ENCODE measurements at regions not wholly inside any gene's neighbourhood (a gene's known extent, or its start where the extent isn't known, plus 50 kb on each side); places are given as distances from the start of the nearest gene placed in this dataset.

- H3K27ac ChIP-seq (ENCODE audit: low read depth, low read length) = no peak overlapping the region
- H3K4me3 ChIP-seq (ENCODE audit: low read depth, low read length) = no peak overlapping the region
- H3K9ac ChIP-seq (ENCODE audit: low read depth, low read length) = no peak overlapping the region
- no peaks in the 10 kb centered on the region for H3K4me1 ChIP-seq (ENCODE audit: control insufficient read depth, insufficient read depth, low read length)
- no peaks in the 10 kb centered on the region for H3K36me3 ChIP-seq (ENCODE audit: control insufficient read depth, insufficient read depth, low read length)
- peaks cover 6% of the 10 kb centered on the region; the same call in 1 of the 2 replicates for H3K9me3 ChIP-seq (ENCODE audit: control insufficient read depth, insufficient read depth, low read length)
- no peaks in the 10 kb centered on the region for H3K27me3 ChIP-seq (ENCODE audit: control insufficient read depth, insufficient read depth, low read length)
Observed at GRCh38 chr5:100430268-100431195, 104.6 kb upstream of the FAM174A start.

GRCh38 chr5:100424787-100425186 lies 110.4 kb upstream of the FAM174A start:
- H3K27ac ChIP-seq (ENCODE audit: low read depth, low read length) = no peak overlapping the region
- peaks cover 24% of the 10 kb centered on the region for H3K9me3 ChIP-seq (ENCODE audit: control insufficient read depth, insufficient read depth, low read length)
- H3K4me1 ChIP-seq (ENCODE audit: control insufficient read depth, insufficient read depth, low read length) = no peaks in the 10 kb centered on the region
- H3K36me3 ChIP-seq (ENCODE audit: control insufficient read depth, insufficient read depth, low read length) = no peaks in the 10 kb centered on the region
- H3K27me3 ChIP-seq (ENCODE audit: control insufficient read depth, insufficient read depth, low read length) = no peaks in the 10 kb centered on the region
- no peak overlapping the region for H3K4me3 ChIP-seq (ENCODE audit: low read depth, low read length)
- no peak overlapping the region for H3K9ac ChIP-seq (ENCODE audit: low read depth, low read length)

GRCh38 chr5:100424017-100424416 lies 111.2 kb upstream of the FAM174A start:
- Histone ChIP-seq H3K27ac (ENCODE audit: low read depth, low read length) (no peak overlapping the region), H3K9me3 (ENCODE audit: control insufficient read depth, insufficient read depth, low read length) (peaks cover 24% of the 10 kb centered on the region), H3K36me3 (ENCODE audit: control insufficient read depth, insufficient read depth, low read length) (no peaks in the 10 kb centered on the region), H3K4me1 (ENCODE audit: control insufficient read depth, insufficient read depth, low read length) (no peaks in the 10 kb centered on the region), H3K4me3 (ENCODE audit: low read depth, low read length) (no peak overlapping the region), H3K27me3 (ENCODE audit: control insufficient read depth, insufficient read depth, low read length) (no peaks in the 10 kb centered on the region), H3K9ac (ENCODE audit: low read depth, low read length) (no peak overlapping the region)

GRCh38 chr5:100423330-100423729 lies 111.8 kb upstream of the FAM174A start:
- no peak overlapping the region for H3K4me3 ChIP-seq (ENCODE audit: low read depth, low read length)

GRCh38 chr5:100421360-100421759 lies 113.8 kb upstream of the FAM174A start:
- no peak overlapping the region for H3K27ac ChIP-seq (ENCODE audit: low read depth, low read length)
- H3K36me3 ChIP-seq (ENCODE audit: control insufficient read depth, insufficient read depth, low read length) = no peaks in the 10 kb centered on the region
- no peaks in the 10 kb centered on the region for H3K4me1 ChIP-seq (ENCODE audit: control insufficient read depth, insufficient read depth, low read length)
- H3K9ac ChIP-seq (ENCODE audit: low read depth, low read length) = no peak overlapping the region
- H3K27me3 ChIP-seq (ENCODE audit: control insufficient read depth, insufficient read depth, low read length) = no peaks in the 10 kb centered on the region
- no peak overlapping the region for H3K4me3 ChIP-seq (ENCODE audit: low read depth, low read length)
- H3K9me3 ChIP-seq (ENCODE audit: control insufficient read depth, insufficient read depth, low read length) = peaks cover 24% of the 10 kb centered on the region

More at GRCh38 chr5:100423330-100423729, 111.8 kb upstream of the FAM174A start:
- H3K36me3 ChIP-seq (ENCODE audit: control insufficient read depth, insufficient read depth, low read length) = no peaks in the 10 kb centered on the region
- H3K27me3 ChIP-seq (ENCODE audit: control insufficient read depth, insufficient read depth, low read length) = no peaks in the 10 kb centered on the region
- H3K9me3 ChIP-seq (ENCODE audit: control insufficient read depth, insufficient read depth, low read length) = peaks cover 24% of the 10 kb centered on the region
- no peak overlapping the region for H3K27ac ChIP-seq (ENCODE audit: low read depth, low read length)
- no peaks in the 10 kb centered on the region for H3K4me1 ChIP-seq (ENCODE audit: control insufficient read depth, insufficient read depth, low read length)
- H3K9ac ChIP-seq (ENCODE audit: low read depth, low read length) = no peak overlapping the region

- Histone ChIP-seq H3K4me1 (ENCODE audit: control insufficient read depth, insufficient read depth, low read length) (no peaks in the 10 kb centered on the region), H3K4me3 (ENCODE audit: low read depth, low read length) (no peak overlapping the region)
Observed at GRCh38 chr5:100418231-100418630, 116.9 kb upstream of the FAM174A start.

GRCh38 chr5:100409660-100410151 lies 125.5 kb upstream of the FAM174A start:
- no peak overlapping the region for H3K9ac ChIP-seq (ENCODE audit: low read depth, low read length)

More at GRCh38 chr5:100418231-100418630, 116.9 kb upstream of the FAM174A start:
- H3K9ac ChIP-seq (ENCODE audit: low read depth, low read length) = no peak overlapping the region
- H3K27me3 ChIP-seq (ENCODE audit: control insufficient read depth, insufficient read depth, low read length) = no peaks in the 10 kb centered on the region
- no peak overlapping the region for H3K27ac ChIP-seq (ENCODE audit: low read depth, low read length)
- H3K36me3 ChIP-seq (ENCODE audit: control insufficient read depth, insufficient read depth, low read length) = no peaks in the 10 kb centered on the region
- H3K9me3 ChIP-seq (ENCODE audit: control insufficient read depth, insufficient read depth, low read length) = peaks cover 4% of the 10 kb centered on the region; the same call in 1 of the 2 replicates

GRCh38 chr5:100407053-100407452 lies 128.1 kb upstream of the FAM174A start:
- no peak overlapping the region for H3K9ac ChIP-seq (ENCODE audit: low read depth, low read length)
- no peaks in the 10 kb centered on the region for H3K27me3 ChIP-seq (ENCODE audit: control insufficient read depth, insufficient read depth, low read length)
- H3K4me1 ChIP-seq (ENCODE audit: control insufficient read depth, insufficient read depth, low read length) = no peaks in the 10 kb centered on the region
- H3K36me3 ChIP-seq (ENCODE audit: control insufficient read depth, insufficient read depth, low read length) = no peaks in the 10 kb centered on the region
- no peak overlapping the region for H3K27ac ChIP-seq (ENCODE audit: low read depth, low read length)
- H3K4me3 ChIP-seq (ENCODE audit: low read depth, low read length) = no peak overlapping the region
- H3K9me3 ChIP-seq (ENCODE audit: control insufficient read depth, insufficient read depth, low read length) = no peaks in the 10 kb centered on the region

More at GRCh38 chr5:100409660-100410151, 125.5 kb upstream of the FAM174A start:
- no peaks in the 10 kb centered on the region for H3K27me3 ChIP-seq (ENCODE audit: control insufficient read depth, insufficient read depth, low read length)
- no peak overlapping the region for H3K4me3 ChIP-seq (ENCODE audit: low read depth, low read length)
- H3K4me1 ChIP-seq (ENCODE audit: control insufficient read depth, insufficient read depth, low read length) = no peaks in the 10 kb centered on the region
- H3K27ac ChIP-seq (ENCODE audit: low read depth, low read length) = no peak overlapping the region
- no peaks in the 10 kb centered on the region for H3K36me3 ChIP-seq (ENCODE audit: control insufficient read depth, insufficient read depth, low read length)
- H3K9me3 ChIP-seq (ENCODE audit: control insufficient read depth, insufficient read depth, low read length) = no peaks in the 10 kb centered on the region

GRCh38 chr5:100406640-100407039 lies 128.5 kb upstream of the FAM174A start:
- no peaks in the 10 kb centered on the region for H3K9me3 ChIP-seq (ENCODE audit: control insufficient read depth, insufficient read depth, low read length)
- H3K36me3 ChIP-seq (ENCODE audit: control insufficient read depth, insufficient read depth, low read length) = no peaks in the 10 kb centered on the region
- no peak overlapping the region for H3K9ac ChIP-seq (ENCODE audit: low read depth, low read length)
- no peak overlapping the region for H3K27ac ChIP-seq (ENCODE audit: low read depth, low read length)
- no peaks in the 10 kb centered on the region for H3K4me1 ChIP-seq (ENCODE audit: control insufficient read depth, insufficient read depth, low read length)
- no peak overlapping the region for H3K4me3 ChIP-seq (ENCODE audit: low read depth, low read length)
- no peaks in the 10 kb centered on the region for H3K27me3 ChIP-seq (ENCODE audit: control insufficient read depth, insufficient read depth, low read length)

GRCh38 chr5:100402071-100402470 lies 133.1 kb upstream of the FAM174A start:
- H3K4me1 ChIP-seq (ENCODE audit: control insufficient read depth, insufficient read depth, low read length) = no peaks in the 10 kb centered on the region
- H3K4me3 ChIP-seq (ENCODE audit: low read depth, low read length) = no peak overlapping the region
- no peak overlapping the region for H3K27ac ChIP-seq (ENCODE audit: low read depth, low read length)

GRCh38 chr5:100401149-100401548 lies 134.0 kb upstream of the FAM174A start:
- Histone ChIP-seq H3K4me1 (ENCODE audit: control insufficient read depth, insufficient read depth, low read length) (no peaks in the 10 kb centered on the region), H3K9ac (ENCODE audit: low read depth, low read length) (no peak overlapping the region), H3K9me3 (ENCODE audit: control insufficient read depth, insufficient read depth, low read length) (no peaks in the 10 kb centered on the region)

More at GRCh38 chr5:100402071-100402470, 133.1 kb upstream of the FAM174A start:
- H3K9me3 ChIP-seq (ENCODE audit: control insufficient read depth, insufficient read depth, low read length) = no peaks in the 10 kb centered on the region
- no peak overlapping the region for H3K9ac ChIP-seq (ENCODE audit: low read depth, low read length)
- H3K36me3 ChIP-seq (ENCODE audit: control insufficient read depth, insufficient read depth, low read length) = no peaks in the 10 kb centered on the region
- H3K27me3 ChIP-seq (ENCODE audit: control insufficient read depth, insufficient read depth, low read length) = no peaks in the 10 kb centered on the region

More at GRCh38 chr5:100401149-100401548, 134.0 kb upstream of the FAM174A start:
- H3K27ac ChIP-seq (ENCODE audit: low read depth, low read length) = no peak overlapping the region
- H3K4me3 ChIP-seq (ENCODE audit: low read depth, low read length) = no peak overlapping the region
- no peaks in the 10 kb centered on the region for H3K27me3 ChIP-seq (ENCODE audit: control insufficient read depth, insufficient read depth, low read length)
- no peaks in the 10 kb centered on the region for H3K36me3 ChIP-seq (ENCODE audit: control insufficient read depth, insufficient read depth, low read length)

All from HUES48 (cell line).